Vagina (tissue), 2 donors: ENCODE measurements at regions not wholly inside any gene's neighbourhood (a gene's known extent, or its start where the extent isn't known, plus 50 kb on each side); places are given as distances from the start of the nearest gene placed in this dataset.

Source experiments
- DNase-seq, 2 donors: peaks; one replicate each; pipeline ENCODE4 v3.0.0-alpha.2; 2017; ENCODE audit errors: extremely low spot score in 2 of 2
- H3K27ac ChIP-seq: fragments of 200-600 bp; sonication (generic); one replicate; pipeline ENCODE4 v1.5.1; 2019
- H3K27me3 ChIP-seq: fragments of 200-600 bp; sonication (generic); one replicate; pipeline ENCODE4 v1.5.1; 2019
- H3K36me3 ChIP-seq, 2 donors: fragments of 200-600 bp; sonication (generic); one replicate each; pipeline ENCODE4 v1.5.1; 2017 to 2019
- H3K4me1 ChIP-seq: fragments of 200-600 bp; sonication (generic); one replicate; pipeline ENCODE4 v1.5.1; 2019
- H3K4me3 ChIP-seq, 2 donors: fragments of 200-600 bp; sonication (generic); 1 replicate in 1 of 2; 2 replicates in 1 of 2; pipeline ENCODE4 v1.5.1; 2016 to 2019
- H3K9me3 ChIP-seq: fragments of 200-600 bp; sonication (generic); one replicate; pipeline ENCODE4 v1.5.1; 2019
- POLR2A ChIP-seq, 2 donors: fragments of 450-650 bp; IDR thresholded peaks; one replicate each; pipeline ENCODE4 v1.6.1; 2017; ENCODE audit warnings: antibody characterized with exemption in 2 of 2, mild to moderate bottlenecking in 2 of 2, moderate library complexity in 2 of 2
- POLR2AphosphoS5 ChIP-seq, 2 donors: sonication (generic); formaldehyde crosslinking; IDR thresholded peaks; one replicate each; pipeline ENCODE4 v1.9.0; 2017; ENCODE audit warnings: antibody characterized with exemption in 2 of 2, mild to moderate bottlenecking in 2 of 2, low read depth in 1 of 2; ENCODE audit not compliant: insufficient read depth in 1 of 2
- intact Hi-C: fragments of 100-400 bp; cut with DNase I; formaldehyde crosslinking; loops from one replicate; pipeline ENCODE4 v1.15.1; 2023
- TF ChIP-seq, protein P1 (sequence below), 3 experiments: fragments of 450-650 bp in 2 of 3; fragments of 200-600 bp in 1 of 3; sonication (generic) in 1 of 3; IDR thresholded peaks; one replicate each; pipeline ENCODE4 v1.5.1; 2017 to 2019; ENCODE audit warnings: antibody characterized with exemption in 3 of 3, mild to moderate bottlenecking in 2 of 3, moderate library complexity in 2 of 3

DNA sequence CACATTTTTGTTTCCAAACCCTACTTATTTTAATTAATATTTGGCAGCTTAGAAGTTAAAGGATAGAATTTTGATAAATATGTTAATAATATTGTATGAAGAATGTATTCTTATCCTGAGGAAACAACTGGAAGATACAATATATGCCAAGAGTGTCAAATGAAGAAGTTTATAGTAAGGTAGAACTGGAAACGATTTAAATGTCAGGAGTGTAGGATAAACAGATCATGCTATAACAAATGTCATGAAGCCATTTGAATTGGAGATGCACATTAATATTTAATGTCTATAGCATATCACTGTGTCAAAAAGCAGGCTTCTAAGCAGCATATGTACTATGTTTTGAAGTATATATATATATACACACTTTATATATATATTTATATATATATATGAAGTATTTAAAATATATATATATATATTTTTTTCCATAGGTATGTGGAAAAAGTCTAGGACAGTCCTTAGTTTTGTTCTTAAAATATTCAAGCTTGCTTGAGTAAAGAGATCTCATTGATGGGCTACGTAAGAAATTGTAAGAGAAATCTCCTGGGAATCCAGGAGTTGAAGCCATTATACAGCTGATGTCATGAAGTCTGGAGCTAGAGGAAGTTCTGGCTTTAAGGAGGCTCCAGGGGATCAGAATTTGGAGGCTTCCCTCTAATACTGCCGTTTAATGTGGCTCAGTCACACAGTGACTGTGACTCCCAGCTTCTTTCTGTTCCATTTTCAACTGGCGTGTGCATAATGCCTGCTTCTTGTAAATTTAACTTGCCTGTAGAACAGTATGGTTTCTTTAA is 79.9 kb upstream of the MYCBP2 start:
- Histone ChIP-seq H3K4me1 (no peaks in the 10 kb centered on the region), H3K4me3 (no peak overlapping the region), H3K27me3 (no peaks in the 10 kb centered on the region), H3K9me3 (no peaks in the 10 kb centered on the region), H3K27ac (no peak overlapping the region), H3K36me3 (no peaks in the 10 kb centered on the region)
- TF ChIP-seq, protein P1, sequence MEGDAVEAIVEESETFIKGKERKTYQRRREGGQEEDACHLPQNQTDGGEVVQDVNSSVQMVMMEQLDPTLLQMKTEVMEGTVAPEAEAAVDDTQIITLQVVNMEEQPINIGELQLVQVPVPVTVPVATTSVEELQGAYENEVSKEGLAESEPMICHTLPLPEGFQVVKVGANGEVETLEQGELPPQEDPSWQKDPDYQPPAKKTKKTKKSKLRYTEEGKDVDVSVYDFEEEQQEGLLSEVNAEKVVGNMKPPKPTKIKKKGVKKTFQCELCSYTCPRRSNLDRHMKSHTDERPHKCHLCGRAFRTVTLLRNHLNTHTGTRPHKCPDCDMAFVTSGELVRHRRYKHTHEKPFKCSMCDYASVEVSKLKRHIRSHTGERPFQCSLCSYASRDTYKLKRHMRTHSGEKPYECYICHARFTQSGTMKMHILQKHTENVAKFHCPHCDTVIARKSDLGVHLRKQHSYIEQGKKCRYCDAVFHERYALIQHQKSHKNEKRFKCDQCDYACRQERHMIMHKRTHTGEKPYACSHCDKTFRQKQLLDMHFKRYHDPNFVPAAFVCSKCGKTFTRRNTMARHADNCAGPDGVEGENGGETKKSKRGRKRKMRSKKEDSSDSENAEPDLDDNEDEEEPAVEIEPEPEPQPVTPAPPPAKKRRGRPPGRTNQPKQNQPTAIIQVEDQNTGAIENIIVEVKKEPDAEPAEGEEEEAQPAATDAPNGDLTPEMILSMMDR (IDR thresholded peaks at IDR 0.05), result no peak
- TF ChIP-seq POLR2A (IDR thresholded peaks at IDR 0.05) (no peak), POLR2AphosphoS5 (IDR thresholded peaks at IDR 0.05; ENCODE audit: insufficient read depth in 1 of 2, low read depth in 1 of 2) (no peak)
- intact Hi-C loops, result no loop called here
- no peak for DNase-seq

DNA sequence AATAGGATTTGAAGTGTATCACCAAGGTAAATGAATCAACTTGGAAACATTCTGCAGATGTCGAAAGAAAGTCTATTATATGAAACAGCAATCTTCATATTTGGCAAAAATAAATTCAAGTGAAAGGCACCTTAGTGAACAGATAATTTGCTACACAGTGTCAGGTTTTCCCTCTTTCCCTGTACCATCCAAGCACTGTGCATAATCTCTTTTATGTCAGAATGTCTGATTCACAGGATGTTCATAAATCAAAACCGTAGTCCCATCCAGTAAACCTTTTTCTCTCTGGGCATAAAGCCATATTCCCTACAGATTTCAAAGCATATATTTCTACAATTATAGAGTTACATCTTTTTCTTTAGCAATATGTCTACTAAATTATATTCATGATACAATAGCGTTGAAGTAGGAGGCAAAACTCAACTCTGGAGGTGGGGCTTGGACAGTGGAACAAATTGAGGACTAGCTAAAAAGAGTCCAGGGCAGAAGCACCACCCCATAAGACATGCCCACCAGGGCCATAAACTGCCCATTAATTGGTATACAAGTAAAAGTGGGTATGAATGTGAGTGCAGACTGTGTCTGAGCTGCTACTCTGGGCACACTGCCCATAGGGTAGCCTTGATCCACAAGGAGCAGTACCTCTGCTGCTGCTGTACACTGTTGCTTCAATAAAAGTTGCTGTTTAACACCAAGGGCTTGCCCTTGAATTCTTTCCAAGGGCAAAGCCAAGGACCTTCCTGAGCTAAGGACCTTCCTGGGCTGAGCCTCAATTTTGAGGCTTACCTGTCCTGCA is 72.1 kb upstream of the MYCBP2 start:
- Histone ChIP-seq H3K4me1 (no peaks in the 10 kb centered on the region), H3K9me3 (no peaks in the 10 kb centered on the region), H3K27ac (no peak overlapping the region), H3K4me3 (no peak overlapping the region), H3K27me3 (no peaks in the 10 kb centered on the region), H3K36me3 (no peaks in the 10 kb centered on the region)
- TF ChIP-seq POLR2AphosphoS5 (IDR thresholded peaks at IDR 0.05; ENCODE audit: insufficient read depth in 1 of 2, low read depth in 1 of 2), result no peak
- TF ChIP-seq POLR2A (IDR thresholded peaks at IDR 0.05), result no peak
- TF ChIP-seq, protein P1 (IDR thresholded peaks at IDR 0.05), result no peak
- DNase-seq, result no peak
- intact Hi-C loops, result no loop called here

DNA sequence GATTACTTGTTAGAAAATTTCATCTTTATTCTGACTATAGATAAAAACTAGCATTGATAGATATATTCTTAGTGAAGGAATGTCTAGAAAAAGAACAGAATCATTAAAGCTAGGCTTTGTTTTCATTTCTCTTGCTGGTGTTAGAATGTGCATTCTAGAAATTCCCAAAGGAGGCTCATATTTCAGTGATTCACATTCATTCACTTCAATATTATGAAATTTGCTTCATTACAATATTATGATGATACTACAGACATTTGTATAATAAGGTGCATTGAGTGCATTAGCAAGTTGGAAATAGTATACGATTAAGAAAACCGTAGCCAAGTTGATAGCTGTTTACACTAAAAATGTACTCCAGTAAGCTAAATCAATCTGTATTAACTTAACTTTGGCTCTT is 70.7 kb upstream of the MYCBP2 start:
- DNase-seq, result no peak
- Histone ChIP-seq H3K27ac (no peak overlapping the region), H3K27me3 (no peaks in the 10 kb centered on the region), H3K36me3 (no peaks in the 10 kb centered on the region), H3K4me1 (no peaks in the 10 kb centered on the region), H3K4me3 (no peak overlapping the region), H3K9me3 (no peaks in the 10 kb centered on the region)
- intact Hi-C loops, result no loop called here
- TF ChIP-seq, protein P1 (IDR thresholded peaks at IDR 0.05), result no peak
- no peak for TF ChIP-seq POLR2AphosphoS5 (IDR thresholded peaks at IDR 0.05; ENCODE audit: insufficient read depth in 1 of 2, low read depth in 1 of 2)
- TF ChIP-seq POLR2A (IDR thresholded peaks at IDR 0.05), result no peak

GRCh38 chr13:77391475-77391874 is 64.6 kb upstream of the MYCBP2 start:
- H3K27ac ChIP-seq, result no peak overlapping the region
- no peak overlapping the region for H3K4me3 ChIP-seq

More at GRCh38 chr13:77391475-77391874, 64.6 kb upstream of the MYCBP2 start:
- H3K9me3 ChIP-seq, result no peaks in the 10 kb centered on the region
- TF ChIP-seq POLR2AphosphoS5 (IDR thresholded peaks at IDR 0.05; ENCODE audit: insufficient read depth in 1 of 2, low read depth in 1 of 2) (no peak), POLR2A (IDR thresholded peaks at IDR 0.05) (no peak)
- TF ChIP-seq, protein P1 (IDR thresholded peaks at IDR 0.05), result no peak
- no peak for DNase-seq
- H3K4me1 ChIP-seq, result peaks cover 40% of the 10 kb centered on the region
- intact Hi-C loops, result no loop called here
- H3K36me3 ChIP-seq, result no peaks in the 10 kb centered on the region
- H3K27me3 ChIP-seq, result no peaks in the 10 kb centered on the region
